Pons (tissue), 1 donor: ENCODE measurements at regions not wholly inside any gene's neighbourhood (a gene's known extent, or its start where the extent isn't known, plus 50 kb on each side); places are given as distances from the start of the nearest gene placed in this dataset.
"Not testable (repeated sequence)": the region's sequence is repeated elsewhere in the genome, so short reads cannot be mapped to it uniquely, and the experiment has no call there.

Source experiments
- DNase-seq: peaks from one replicate; pipeline ENCODE4 v3.0.0-alpha.2; 2016; ENCODE audit warnings: low spot score

GRCh38 chr1:238764779-238765178, 621.6 kb upstream of the CHRM3 start:
- no peak for DNase-seq

- DNase-seq = no peak
These were observed 633.1 kb upstream of the CHRM3 start for GRCh38 chr1:238753252-238753651.

GRCh38 chr1:238752327-238752726, 634.0 kb upstream of the CHRM3 start:
- no peak for DNase-seq

GRCh38 chr1:238745069-238745468, 641.3 kb upstream of the CHRM3 start:
- no peak for DNase-seq

GRCh38 chr1:238738892-238739291, 647.5 kb upstream of the CHRM3 start:
- no peak for DNase-seq

- DNase-seq = no peak
These were observed 658.7 kb upstream of the CHRM3 start for GRCh38 chr1:238727670-238728069.

- DNase-seq = no peak
These were observed 663.6 kb upstream of the CHRM3 start for GRCh38 chr1:238722812-238723211.

- DNase-seq = no peak
These were observed 675.7 kb upstream of the CHRM3 start for GRCh38 chr1:238710697-238711096.

GRCh38 chr1:238701024-238701423, 685.3 kb upstream of the CHRM3 start:
- DNase-seq = no peak

- DNase-seq = no peak
These were observed 696.0 kb upstream of the CHRM3 start for GRCh38 chr1:238690415-238690814.

GRCh38 chr1:238684576-238684975, 701.8 kb upstream of the CHRM3 start:
- DNase-seq = not testable (repeated sequence)

GRCh38 chr1:238681451-238681850, 704.9 kb upstream of the CHRM3 start:
- DNase-seq = no peak

GRCh38 chr1:238681021-238681420, 705.3 kb upstream of the CHRM3 start:
- DNase-seq = no peak

- no peak for DNase-seq
These were observed 708.8 kb upstream of the CHRM3 start for GRCh38 chr1:238677567-238677966.

GRCh38 chr1:238675221-238675620, 711.1 kb upstream of the CHRM3 start:
- DNase-seq = no peak

GRCh38 chr1:238674316-238674715, 712.1 kb upstream of the CHRM3 start:
- no peak for DNase-seq

- DNase-seq = no peak
These were observed 712.8 kb upstream of the CHRM3 start for GRCh38 chr1:238673561-238673960.

- no peak for DNase-seq
These were observed 713.6 kb upstream of the CHRM3 start for GRCh38 chr1:238672806-238673205.

- DNase-seq = no peak
These were observed 714.1 kb upstream of the CHRM3 start for GRCh38 chr1:238672262-238672661.

- no peak for DNase-seq
These were observed 722.2 kb upstream of the CHRM3 start for GRCh38 chr1:238664139-238664538.

- no peak for DNase-seq
These were observed 725.5 kb upstream of the CHRM3 start for GRCh38 chr1:238660849-238661248.

- no peak for DNase-seq
These were observed 727.6 kb upstream of the CHRM3 start for GRCh38 chr1:238658763-238659162.

GRCh38 chr1:238653693-238654321, 732.6 kb upstream of the CHRM3 start:
- no peak for DNase-seq

- DNase-seq = no peak
These were observed 733.9 kb upstream of the CHRM3 start for GRCh38 chr1:238652346-238652968.
